NCI-H510A treated with DMSO at 0.1 percent for 48 hours (cell line): ENCODE measurements at regions not wholly inside any gene's neighbourhood (a gene's known extent, or its start where the extent isn't known, plus 50 kb on each side); places are given as distances from the start of the nearest gene placed in this dataset.

Experiments used
- DNase-seq: peaks from one replicate; lab custom pipeline; 2025; lab: John Stamatoyannopoulos, UW

GRCh38 chr5:176711883-176712282, 64.6 kb downstream of the TSPAN17 start:
- DNase-seq = no peak

DNA sequence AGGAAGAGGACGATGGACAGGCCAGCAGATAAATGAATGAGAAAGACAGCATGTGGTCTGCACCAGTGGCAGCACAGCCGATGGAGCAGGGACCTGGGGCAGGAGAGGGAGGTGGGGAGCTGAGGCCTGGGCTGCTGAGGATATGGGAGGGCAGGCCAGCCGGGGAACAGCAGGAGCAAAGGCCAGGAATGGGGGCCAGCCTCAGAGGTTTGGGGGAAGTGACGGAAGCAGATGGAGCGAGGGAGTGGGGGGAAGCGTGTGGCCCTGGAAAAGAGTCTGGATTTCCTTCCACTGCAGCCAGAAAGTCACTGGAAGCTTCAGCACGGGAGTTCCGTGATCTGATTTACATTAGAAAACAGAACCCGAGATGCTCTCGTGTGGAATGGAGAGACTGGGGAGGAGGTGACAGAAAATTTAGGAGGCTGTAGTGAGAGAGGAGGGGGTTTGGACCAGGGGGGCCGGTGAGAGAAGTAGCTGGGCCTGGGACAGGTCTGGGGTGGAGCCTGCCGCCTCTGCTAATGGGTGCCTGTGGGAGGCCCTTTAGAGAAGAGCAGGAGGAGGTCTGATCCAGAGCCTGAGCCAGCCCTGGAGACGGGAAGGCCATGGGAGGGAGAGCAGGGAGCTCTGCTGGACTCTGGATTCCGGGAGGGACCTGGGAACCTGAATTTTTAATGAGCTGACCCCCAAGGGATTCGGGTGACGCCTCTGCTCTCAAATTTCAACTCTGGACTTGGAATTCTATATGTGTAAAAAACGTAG, 65.4 kb downstream of the TSPAN17 start:
- no peak for DNase-seq

GRCh38 chr5:176713409-176713808, 66.1 kb downstream of the TSPAN17 start:
- no peak for DNase-seq

GRCh38 chr5:176714067-176714466, 66.8 kb downstream of the TSPAN17 start:
- no peak for DNase-seq

- DNase-seq = no peak
These were observed 69.0 kb downstream of the TSPAN17 start for GRCh38 chr5:176716320-176716719.

DNA sequence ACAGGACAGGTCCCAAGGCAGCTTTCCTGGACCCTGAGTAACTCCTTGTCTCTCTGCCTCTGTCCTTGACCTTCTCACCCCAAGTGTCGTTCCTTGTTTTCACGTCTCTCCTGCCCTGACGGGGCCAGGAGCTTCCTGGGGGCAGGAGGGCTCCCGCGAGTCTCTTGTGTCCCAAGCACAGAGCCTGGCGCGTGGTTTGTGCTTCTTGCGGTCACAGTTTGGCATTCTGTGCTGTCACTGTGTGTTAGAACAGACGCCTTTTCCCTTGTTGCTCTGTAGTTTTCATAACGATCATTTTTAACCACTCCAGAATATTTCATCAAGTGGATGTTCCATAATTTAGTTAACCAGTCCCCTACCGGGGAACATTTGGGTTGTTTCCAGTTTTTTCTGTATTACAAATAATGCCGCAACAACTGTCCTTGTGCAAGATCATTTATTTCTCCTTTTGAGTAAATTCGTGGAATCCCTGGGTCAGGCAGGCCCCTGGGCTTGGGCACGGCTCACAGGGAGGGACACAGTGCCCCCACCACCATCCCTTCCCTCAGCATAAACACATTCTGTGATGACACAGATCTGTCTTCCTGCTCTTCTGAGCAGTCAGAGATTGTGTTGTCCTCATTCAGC, 71.9 kb downstream of the TSPAN17 start:
- no peak for DNase-seq

GRCh38 chr5:176721509-176721908, 74.2 kb downstream of the TSPAN17 start:
- no peak for DNase-seq

DNA sequence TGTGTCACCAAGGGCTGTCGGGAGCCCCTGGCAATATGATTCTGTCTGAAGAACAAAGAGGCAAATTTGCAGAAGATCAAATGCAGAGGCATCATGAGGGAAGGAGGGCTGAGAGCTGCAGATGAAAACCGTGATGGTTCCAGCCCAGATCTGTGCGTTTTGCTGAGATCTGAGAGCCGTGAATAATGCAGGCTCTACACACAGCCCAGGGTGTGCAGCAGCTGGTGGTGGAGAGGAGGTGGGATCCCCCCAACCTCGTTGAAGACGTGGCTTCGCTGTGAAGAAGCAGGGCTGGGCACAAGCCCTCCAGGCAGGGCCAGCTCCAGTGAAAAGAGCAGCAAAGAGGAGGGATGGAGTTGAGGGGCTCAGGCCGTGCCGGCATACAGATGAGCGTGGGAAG, 75.5 kb downstream of the TSPAN17 start:
- DNase-seq = no peak

DNA sequence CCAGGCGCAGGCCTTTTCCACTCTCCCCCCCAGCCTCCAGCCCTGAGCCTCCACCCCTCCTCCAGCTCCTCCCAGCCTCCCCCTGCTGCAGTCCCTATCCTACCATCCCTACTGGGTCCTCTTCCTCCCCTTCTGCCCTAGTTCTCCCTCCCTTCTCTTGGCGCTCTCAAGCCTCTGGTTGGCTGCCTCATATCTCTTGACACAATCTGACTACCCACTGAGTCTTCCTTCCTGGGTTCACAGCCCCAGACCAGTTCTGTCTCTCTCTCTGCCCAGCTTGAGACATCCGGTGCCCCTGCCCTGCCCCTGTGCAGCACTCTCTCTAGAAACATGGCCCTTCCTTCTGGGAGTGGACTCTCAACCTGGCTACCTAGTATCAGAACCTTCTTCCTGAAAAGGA, 76.2 kb downstream of the TSPAN17 start:
- no peak for DNase-seq

- peak; percentile 50 for DNase-seq
These were observed 77.2 kb downstream of the TSPAN17 start for GRCh38 chr5:176724472-176724871.

GRCh38 chr5:176725521-176726280, 78.4 kb downstream of the TSPAN17 start:
- DNase-seq = peak; percentile 9

GRCh38 chr5:176726746-176727527, 79.7 kb downstream of the TSPAN17 start:
- DNase-seq = no peak

DNA sequence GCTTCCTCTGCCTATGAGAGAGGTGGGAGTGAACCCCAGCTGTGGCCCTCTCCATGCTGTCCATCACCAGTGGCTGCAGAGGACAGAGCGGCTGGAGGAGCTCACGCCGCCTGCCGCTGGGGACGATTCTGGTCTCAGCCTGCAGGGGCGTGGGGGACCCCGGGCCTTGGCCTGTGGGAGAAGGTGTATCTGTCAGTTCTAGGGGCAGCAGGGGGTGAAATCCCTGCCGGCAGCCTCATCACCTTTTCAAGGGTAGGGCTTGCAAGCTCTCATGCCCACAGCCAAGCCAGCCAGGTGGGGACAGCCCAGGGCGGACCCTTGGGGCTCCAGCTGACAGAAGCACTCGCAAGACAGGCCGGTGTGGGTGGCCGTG, 80.2 kb downstream of the TSPAN17 start:
- no peak for DNase-seq

GRCh38 chr5:176727983-176728675, 80.8 kb downstream of the TSPAN17 start:
- no peak for DNase-seq

DNA sequence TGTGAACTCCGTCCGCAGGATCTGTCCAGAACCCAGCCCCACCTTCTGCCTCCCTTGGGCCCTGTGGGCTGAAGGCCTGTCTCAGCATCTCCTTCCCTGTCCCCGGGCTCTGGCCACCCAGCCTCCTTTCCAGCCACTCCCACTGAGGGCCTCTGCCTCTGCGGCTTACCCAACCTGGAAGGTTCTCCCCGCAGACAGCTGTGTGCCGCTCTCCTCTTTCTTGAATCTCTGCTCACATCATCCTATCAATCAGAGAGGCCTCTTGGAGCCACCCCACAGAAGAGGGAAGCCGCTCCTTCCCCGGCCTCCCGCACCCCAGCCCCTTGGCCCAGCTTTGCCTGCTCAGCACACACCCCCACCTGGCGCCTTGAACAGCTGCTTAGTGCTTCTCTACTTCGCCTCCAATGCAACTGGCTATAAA, 81.5 kb upstream of the UNC5A start:
- no peak for DNase-seq

DNA sequence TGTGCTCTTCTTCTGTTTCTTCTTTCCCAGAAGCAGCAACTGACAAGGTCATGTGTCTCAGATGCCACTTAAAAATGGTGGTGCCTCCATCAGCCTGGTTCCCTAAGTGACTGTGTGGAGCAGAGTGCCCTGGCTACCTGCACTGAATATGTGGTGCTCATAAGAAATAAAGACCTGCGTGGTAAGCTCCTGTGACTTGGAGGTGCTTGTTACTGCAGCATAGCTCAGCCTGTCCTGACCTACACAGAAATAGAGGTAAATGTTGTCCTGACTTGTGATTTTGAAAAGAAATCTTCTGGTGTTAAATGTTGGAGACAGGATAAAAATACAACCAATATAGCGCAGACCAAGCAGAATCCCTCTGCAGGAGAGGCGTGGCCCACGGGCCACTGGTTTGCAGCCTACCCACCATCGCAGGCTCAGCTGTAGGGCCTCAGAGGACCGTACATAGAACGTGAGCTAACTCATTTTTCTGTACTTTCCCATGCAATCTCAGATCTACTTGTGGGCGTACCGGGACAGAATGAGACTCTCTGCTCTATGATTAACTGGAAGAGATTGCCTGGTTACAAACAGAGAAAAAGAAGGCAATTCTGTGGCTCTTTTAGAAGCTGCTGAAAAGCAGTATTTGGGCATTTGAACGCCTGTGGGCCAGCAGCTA, 79.4 kb upstream of the UNC5A start:
- no peak for DNase-seq

GRCh38 chr5:176731506-176732160, 78.7 kb upstream of the UNC5A start:
- no peak for DNase-seq

DNA sequence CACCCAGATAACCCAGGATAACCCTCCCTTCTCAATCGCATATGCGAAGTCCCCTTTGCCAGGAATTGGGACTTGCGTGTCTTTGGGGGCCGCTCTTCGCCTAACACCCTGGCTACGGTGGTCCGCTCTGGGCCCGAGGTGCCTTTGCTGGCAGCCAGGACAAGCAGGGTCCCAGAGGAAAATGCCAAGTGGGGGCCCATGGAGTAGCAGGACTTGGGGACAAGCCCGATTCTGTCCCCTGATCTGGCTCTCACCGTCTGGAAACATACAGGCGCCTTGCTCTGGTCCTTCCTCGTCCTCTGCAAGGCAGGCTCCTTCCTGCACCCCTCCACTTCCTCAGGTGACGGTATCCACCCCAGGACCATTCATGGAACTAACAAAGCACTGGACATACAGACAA, 78.1 kb upstream of the UNC5A start:
- no peak for DNase-seq

DNA sequence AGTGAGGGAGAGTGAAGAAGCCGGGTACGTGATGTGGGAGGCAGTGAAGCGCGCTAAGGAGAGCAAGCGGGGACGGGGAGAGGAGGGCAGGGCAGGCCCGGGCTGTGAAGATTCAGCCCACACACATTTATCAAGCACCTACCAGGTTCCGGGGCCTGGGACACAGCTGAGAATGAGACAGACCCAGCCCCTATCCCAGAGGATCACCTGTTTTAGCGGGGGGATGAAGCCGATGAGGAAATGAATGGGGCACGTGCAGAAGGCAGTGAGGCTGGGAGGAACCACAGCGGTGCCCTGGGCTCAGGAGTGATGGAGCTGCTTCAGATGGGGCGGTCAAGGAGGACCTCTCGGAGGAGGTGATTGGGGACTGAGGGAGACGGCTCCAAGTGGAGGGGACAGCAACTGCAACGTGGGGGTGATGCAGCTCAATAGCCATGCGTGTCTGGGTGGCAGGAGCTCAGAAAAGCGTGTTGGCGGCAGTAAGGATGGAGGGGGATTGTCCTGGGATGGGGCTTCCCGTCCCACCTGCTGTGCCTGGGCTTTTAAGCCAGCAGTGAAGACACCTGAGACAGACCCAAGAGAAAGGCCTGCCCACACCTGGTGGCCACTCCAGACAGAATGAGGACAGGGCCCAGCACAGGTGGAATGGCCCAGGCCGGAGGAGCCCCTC, 77.5 kb upstream of the UNC5A start:
- DNase-seq = no peak
